HFF-Myc (cell line): ENCODE measurements at regions not wholly inside any gene's neighbourhood (a gene's known extent, or its start where the extent isn't known, plus 50 kb on each side); places are given as distances from the start of the nearest gene placed in this dataset.
"Not testable (repeated sequence)": the region's sequence is repeated elsewhere in the genome, so short reads cannot be mapped to it uniquely, and the experiment has no call there.

Experiments
- DNase-seq: peaks from one replicate; pipeline ENCODE4 v3.0.0-alpha.2; 2011; ENCODE audit warnings: low read depth; ENCODE audit errors: extremely low read depth
- H3K4me3 ChIP-seq: replicated peaks from 2 replicates; pipeline ENCODE4 v1.5.1; 2011; ENCODE audit warnings: low read depth, mild to moderate bottlenecking, control low read depth, low read length
- TF ChIP-seq, protein P1 (sequence below): IDR thresholded peaks from 2 replicates; pipeline ENCODE4 v1.5.1; 2012; ENCODE audit warnings: mild to moderate bottlenecking, low read depth, low read length, control low read depth; ENCODE audit errors: missing control alignments

DNA sequence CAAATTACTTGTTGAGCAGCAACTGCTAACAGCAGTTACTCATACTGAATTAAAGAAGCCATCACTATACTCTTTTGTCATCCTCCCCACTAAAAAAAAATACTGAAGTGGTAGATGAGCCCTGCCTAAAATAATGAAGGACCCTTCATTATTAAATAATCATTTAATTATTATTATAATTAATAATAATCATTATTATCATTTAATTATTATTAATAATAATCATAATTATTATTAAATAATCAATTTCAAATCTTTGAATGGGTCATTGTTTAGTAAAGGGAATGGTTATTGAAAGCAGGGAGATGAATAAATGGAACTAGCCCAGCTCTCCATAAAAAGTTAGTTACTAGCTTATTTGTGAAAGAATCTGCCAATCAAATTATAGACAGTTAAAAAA is 396.4 kb downstream of the NFIB start:
- TF ChIP-seq, protein P1, sequence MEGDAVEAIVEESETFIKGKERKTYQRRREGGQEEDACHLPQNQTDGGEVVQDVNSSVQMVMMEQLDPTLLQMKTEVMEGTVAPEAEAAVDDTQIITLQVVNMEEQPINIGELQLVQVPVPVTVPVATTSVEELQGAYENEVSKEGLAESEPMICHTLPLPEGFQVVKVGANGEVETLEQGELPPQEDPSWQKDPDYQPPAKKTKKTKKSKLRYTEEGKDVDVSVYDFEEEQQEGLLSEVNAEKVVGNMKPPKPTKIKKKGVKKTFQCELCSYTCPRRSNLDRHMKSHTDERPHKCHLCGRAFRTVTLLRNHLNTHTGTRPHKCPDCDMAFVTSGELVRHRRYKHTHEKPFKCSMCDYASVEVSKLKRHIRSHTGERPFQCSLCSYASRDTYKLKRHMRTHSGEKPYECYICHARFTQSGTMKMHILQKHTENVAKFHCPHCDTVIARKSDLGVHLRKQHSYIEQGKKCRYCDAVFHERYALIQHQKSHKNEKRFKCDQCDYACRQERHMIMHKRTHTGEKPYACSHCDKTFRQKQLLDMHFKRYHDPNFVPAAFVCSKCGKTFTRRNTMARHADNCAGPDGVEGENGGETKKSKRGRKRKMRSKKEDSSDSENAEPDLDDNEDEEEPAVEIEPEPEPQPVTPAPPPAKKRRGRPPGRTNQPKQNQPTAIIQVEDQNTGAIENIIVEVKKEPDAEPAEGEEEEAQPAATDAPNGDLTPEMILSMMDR: no peak
- DNase-seq: no peak
- no peak overlapping the region for H3K4me3 ChIP-seq

DNA sequence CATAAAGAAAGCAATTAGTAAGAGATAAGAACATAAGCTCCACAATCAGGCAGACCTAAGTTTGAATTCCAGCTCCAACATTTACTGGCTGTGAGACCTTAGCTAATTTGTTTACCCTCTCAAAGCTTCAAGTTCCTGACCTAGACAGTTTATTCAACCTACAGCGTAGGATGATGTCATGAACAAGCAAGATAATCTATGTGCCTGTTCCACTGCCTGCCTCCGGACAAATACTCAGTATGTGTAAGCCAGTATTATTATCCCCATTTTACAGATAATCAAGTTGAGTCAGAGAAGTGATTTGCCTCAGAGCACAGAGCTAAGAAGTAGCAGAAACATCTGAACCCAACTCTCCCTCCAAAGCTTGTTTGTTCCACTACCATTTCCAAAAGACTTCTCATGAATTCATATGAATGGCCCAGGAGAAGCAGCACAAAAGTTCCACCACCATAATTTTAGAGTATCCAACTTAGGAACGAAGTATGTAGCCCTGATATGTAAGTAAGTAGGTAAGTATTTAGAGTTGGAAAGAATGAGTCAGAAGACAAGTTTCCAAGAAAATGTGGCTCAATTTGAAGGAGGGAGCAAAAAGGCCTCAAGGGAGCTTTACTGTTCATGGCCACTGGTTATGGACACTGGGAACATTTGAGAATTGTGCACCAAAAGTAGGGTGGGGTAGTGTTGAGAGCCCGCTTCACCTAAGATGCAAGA is 398.2 kb downstream of the NFIB start:
- DNase-seq: no peak
- TF ChIP-seq, protein P1: no peak

DNA sequence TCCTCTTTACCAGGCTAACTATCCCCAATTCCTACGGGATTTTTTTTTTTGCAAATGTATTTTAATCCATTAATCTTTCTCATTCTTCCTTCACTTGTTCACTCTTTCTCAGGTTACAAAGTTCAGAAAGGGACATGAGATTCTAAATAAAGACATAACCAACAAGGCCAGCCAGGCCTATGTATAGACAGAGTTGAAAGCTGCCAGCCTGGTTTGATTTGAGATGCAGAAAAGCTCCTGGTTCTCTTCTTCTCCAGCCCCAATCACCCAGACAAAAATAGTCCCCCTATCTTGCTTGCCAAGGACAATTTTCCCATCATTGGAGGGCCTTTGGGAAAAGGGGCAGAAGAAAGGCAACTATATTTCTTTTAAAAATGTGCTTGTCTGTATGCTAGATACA is 398.8 kb downstream of the NFIB start:
- no peak for DNase-seq
- H3K4me3 ChIP-seq: no peak overlapping the region
- TF ChIP-seq, protein P1: no peak

More for the DNA sequence above, 398.2 kb downstream of the NFIB start:
- H3K4me3 ChIP-seq: no peak overlapping the region

- no peak for DNase-seq
- TF ChIP-seq, protein P1: no peak
- H3K4me3 ChIP-seq: no peak overlapping the region
Observed at GRCh38 chr9:13911473-13911872, 402.5 kb downstream of the NFIB start.

DNA sequence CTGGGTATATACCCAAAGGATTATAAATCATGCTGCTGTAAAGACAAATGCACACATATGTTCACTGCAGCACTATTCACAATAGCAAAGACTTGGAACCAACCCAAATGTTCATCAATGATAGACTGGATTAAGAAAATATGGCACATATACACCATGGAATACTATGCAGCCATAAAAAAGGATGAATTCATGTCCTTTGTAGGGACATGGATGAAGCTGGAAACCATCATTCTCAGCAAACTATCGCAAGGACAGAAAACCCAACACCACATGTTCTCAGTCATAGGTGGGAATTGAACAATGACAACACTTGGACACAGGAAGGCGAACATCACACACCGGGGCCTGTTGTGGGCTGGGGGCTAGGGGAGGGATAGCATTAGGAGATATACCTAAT is 406.1 kb downstream of the NFIB start:
- DNase-seq, H3K4me3 ChIP-seq: not testable (repeated sequence)

DNA sequence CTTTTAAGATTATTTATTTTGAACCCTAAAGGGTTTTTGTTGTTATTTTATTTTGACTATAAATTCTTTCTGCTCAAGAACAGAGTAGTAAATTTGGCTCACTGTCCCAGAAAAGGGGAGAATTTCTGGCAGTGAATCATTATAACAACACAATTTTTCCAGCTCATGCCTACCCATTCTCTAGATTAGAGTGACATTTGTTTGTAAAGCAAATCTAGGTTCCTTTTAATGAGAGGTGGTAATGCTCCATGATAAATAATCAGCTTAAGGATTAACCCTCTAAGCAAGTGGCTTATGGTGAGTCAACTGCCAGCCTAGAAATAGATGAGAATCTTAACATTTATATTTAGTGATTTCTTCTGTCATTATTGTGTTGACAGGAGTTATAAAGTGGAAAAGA is 409.2 kb downstream of the NFIB start:
- TF ChIP-seq, protein P1: no peak
- no peak overlapping the region for H3K4me3 ChIP-seq
- no peak for DNase-seq

DNA sequence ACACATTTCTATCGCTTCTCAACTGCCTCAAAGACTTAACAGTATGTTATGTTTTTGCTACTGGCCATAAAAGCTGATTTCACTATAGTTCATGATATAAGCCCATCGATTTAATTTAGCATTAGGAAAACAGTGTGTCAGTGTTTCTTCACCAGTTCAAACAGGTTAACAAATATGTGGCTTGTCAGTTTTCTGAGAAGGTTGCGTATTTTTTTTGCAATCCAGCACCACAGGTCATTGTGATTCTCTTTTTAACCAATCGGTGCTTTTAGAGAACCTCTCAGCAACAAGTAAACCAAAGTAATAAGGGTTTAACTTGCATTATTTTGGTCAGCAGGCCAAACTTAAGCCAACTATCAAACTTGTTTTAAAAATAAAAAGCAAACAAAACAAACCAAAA is 409.6 kb downstream of the NFIB start:
- TF ChIP-seq, protein P1: no peak
- no peak overlapping the region for H3K4me3 ChIP-seq
- no peak for DNase-seq
